ENCODE measurements at regions not wholly inside any gene's neighbourhood (a gene's known extent, or its start where the extent isn't known, plus 50 kb on each side); places are given as distances from the start of the nearest gene placed in this dataset.

DNA sequence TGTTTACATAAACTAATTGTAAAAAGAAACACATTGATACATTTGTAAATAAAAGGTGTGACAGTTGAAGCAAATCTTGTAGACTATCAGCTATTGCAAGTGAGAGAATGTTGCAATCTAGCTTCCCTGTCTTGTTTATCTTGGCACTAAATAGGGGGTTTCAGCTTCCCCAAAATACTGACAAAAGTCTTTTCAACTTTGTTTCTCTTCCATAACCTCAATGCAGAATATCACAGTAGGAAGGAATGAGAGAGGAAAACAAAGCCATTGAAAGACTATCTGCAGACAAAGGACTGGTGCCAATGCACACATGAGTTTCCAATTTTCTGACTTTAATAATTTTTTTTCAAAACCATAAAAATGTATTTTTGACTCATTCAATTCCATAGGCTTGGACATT, 886.2 kb upstream of the MGAT4C start:
- Histone ChIP-seq H3K36me3 (no peaks in the 10 kb centered on the region), H3K4me1 (no peaks in the 10 kb centered on the region), H3K27ac (no peak overlapping the region), H3K9me3 (no peaks in the 10 kb centered on the region), H3K27me3 (ENCODE audit: low read depth) (no peaks in the 10 kb centered on the region), H3K4me3 (no peak overlapping the region)
- intact Hi-C loops (cut with DNase I) = no loop called here
- DNase-seq (no peak), ATAC-seq (no peak)
- TF ChIP-seq, protein P1, sequence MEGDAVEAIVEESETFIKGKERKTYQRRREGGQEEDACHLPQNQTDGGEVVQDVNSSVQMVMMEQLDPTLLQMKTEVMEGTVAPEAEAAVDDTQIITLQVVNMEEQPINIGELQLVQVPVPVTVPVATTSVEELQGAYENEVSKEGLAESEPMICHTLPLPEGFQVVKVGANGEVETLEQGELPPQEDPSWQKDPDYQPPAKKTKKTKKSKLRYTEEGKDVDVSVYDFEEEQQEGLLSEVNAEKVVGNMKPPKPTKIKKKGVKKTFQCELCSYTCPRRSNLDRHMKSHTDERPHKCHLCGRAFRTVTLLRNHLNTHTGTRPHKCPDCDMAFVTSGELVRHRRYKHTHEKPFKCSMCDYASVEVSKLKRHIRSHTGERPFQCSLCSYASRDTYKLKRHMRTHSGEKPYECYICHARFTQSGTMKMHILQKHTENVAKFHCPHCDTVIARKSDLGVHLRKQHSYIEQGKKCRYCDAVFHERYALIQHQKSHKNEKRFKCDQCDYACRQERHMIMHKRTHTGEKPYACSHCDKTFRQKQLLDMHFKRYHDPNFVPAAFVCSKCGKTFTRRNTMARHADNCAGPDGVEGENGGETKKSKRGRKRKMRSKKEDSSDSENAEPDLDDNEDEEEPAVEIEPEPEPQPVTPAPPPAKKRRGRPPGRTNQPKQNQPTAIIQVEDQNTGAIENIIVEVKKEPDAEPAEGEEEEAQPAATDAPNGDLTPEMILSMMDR (IDR thresholded peaks at IDR 0.05) = no peak

DNA sequence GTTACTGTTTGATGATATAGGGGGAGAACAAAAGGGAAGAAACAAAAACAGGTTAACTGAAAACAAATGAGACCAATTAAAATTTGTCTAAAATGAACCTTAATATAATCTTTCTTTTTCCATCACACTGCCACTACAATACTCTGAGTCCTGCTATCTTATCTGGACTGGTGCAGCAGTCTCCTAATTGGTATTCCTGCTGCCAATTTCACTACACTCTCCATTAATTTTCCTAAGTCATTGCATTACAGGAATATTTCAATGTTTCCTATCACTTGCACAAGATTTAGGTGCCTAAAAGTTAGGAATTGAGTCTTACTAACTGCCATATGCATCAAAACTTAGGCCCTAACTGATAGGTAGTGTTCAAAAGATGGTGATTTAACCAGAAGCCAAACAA, 884.9 kb upstream of the MGAT4C start:
- no peak overlapping the region for H3K4me3 ChIP-seq
- TF ChIP-seq, protein P1 (IDR thresholded peaks at IDR 0.05) = no peak
- DNase-seq = no peak

DNA sequence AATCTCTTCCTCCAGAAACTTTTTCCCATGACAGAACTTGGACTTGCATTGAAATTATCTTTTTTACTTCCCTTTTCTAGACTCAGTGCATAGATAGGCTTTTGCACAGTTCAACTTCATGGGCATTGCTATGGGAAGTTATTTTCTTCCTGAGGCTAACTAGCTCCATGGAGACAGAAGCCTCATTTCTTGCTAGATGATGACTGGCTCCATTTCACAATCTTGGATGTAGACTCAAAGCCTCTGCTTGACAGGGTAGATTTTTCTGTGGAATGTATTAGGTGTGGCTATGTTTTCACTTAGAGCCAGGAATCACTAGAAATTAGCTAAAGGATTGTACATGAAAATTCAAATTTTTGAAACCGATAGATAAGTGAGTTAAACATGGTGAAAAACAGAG, 884.1 kb upstream of the MGAT4C start:
- H3K27me3 ChIP-seq (ENCODE audit: low read depth) = no peaks in the 10 kb centered on the region
- intact Hi-C loops (cut with DNase I) = no loop called here
- H3K36me3 ChIP-seq = no peaks in the 10 kb centered on the region
- no peak overlapping the region for H3K27ac ChIP-seq
- DNase-seq (no peak), ATAC-seq (no peak)
- no peaks in the 10 kb centered on the region for H3K9me3 ChIP-seq
- no peak overlapping the region for H3K4me3 ChIP-seq
- TF ChIP-seq, protein P1 (IDR thresholded peaks at IDR 0.05) = no peak
- H3K4me1 ChIP-seq = no peaks in the 10 kb centered on the region

More for the DNA sequence above, 884.9 kb upstream of the MGAT4C start:
- ATAC-seq = no peak
- Histone ChIP-seq H3K9me3 (no peaks in the 10 kb centered on the region), H3K4me1 (no peaks in the 10 kb centered on the region), H3K27me3 (ENCODE audit: low read depth) (no peaks in the 10 kb centered on the region), H3K36me3 (no peaks in the 10 kb centered on the region), H3K27ac (no peak overlapping the region)
- intact Hi-C loops (cut with DNase I) = no loop called here

DNA sequence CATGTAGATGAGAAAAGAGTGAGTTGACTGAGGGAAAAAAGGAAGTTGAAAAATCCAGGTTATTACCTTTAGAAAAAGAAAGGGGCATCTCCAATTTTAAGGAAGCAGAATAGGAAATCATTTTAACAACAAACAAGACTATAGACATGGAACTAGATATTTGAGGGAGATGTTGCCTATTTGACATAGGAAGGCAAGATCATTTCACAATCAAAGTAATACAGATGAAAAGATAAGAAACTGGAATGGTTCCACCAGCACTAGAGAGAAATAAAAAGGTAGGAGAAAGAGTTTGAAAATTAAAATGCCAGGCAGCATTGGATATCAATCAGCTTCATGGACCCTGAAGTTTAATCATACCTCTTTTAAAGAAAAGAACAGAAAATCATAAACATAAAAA, 881.0 kb upstream of the MGAT4C start:
- H3K27ac ChIP-seq = no peak overlapping the region
- TF ChIP-seq, protein P1 (IDR thresholded peaks at IDR 0.05) = no peak

DNA sequence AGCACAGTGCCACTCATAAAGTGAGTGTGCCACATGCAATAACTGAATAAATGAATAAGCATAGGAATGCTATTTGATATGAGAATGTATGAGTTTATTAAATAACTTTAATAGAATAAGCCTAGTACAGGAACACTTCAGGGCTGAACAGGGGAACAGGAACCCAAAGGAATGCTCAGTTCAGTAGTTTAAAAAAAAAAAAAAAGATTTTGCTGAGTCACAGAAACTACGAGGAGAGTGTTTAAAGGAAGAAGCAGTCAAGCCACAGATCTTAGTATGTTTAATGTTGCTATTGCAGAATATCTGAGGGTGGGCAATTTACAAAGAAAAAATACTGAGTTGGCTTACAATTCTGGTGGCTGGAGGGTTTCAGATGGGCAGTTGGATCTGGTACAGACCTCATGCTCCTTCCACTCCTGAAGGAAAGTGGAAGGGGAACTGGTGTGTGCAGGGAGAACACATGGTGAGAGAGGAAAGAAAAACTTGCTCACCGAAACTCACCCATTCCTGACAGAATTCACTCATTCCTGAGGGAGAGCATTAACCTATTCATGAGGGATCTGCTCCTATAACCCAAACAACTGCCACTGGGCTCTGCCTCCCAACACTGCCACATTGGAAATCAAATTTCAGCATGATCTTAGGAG, 880.3 kb upstream of the MGAT4C start:
- no peak overlapping the region for H3K27ac ChIP-seq
- no peaks in the 10 kb centered on the region for H3K27me3 ChIP-seq (ENCODE audit: low read depth)
- no peaks in the 10 kb centered on the region for H3K36me3 ChIP-seq
- DNase-seq (no peak), ATAC-seq (peak in 1 of 2 donors; percentile 11)
- no peaks in the 10 kb centered on the region for H3K9me3 ChIP-seq
- TF ChIP-seq, protein P1 (IDR thresholded peaks at IDR 0.05) = no peak
- no peak overlapping the region for H3K4me3 ChIP-seq
- intact Hi-C loops (cut with DNase I) = no loop called here
- H3K4me1 ChIP-seq = no peaks in the 10 kb centered on the region

More for the DNA sequence above, 881.0 kb upstream of the MGAT4C start:
- H3K9me3 ChIP-seq = no peaks in the 10 kb centered on the region
- DNase-seq = no peak
- no peaks in the 10 kb centered on the region for H3K4me1 ChIP-seq
- intact Hi-C loops (cut with DNase I) = no loop called here
- ATAC-seq = no peak
- no peaks in the 10 kb centered on the region for H3K36me3 ChIP-seq
- no peak overlapping the region for H3K4me3 ChIP-seq
- H3K27me3 ChIP-seq (ENCODE audit: low read depth) = no peaks in the 10 kb centered on the region
